H1 (cell line): ENCODE measurements at regions not wholly inside any gene's neighbourhood (a gene's known extent, or its start where the extent isn't known, plus 50 kb on each side); places are given as distances from the start of the nearest gene placed in this dataset.

ENCODE experiments used
- CTCF ChIA-PET: fragments of 300-600 bp; sonication (Branson Sonifier 250); formaldehyde crosslinking; loops from one replicate; lab custom pipeline; 2021; ENCODE audit not compliant: partially characterized antibody; lab: Charles Lee
- POLR2A ChIA-PET: fragments of 300-600 bp; sonication (Branson Sonifier 250); formaldehyde crosslinking; loops from one replicate; lab custom pipeline; 2021; ENCODE audit warnings: inconsistent platforms; ENCODE audit not compliant: partially characterized antibody; lab: Charles Lee
- DNase-seq, 2 experiments: peaks; one replicate each; pipeline versions ENCODE4 v3.0.0 to v3.0.0-alpha.2; 2010 to 2022; ENCODE audit warnings: low spot score in 2 of 2, low read depth in 1 of 2, mixed read lengths in 1 of 2
- FAIRE-seq: peaks from 2 replicates; lab custom pipeline; 2011; peaks lifted over from hg19 to GRCh38; lab: Jason Lieb, UNC
- H2AFZ ChIP-seq: 2 replicates; pipeline ENCODE4 v1.8.1; 2012; ENCODE audit warnings: low read length, inconsistent platforms
- H2AK5ac ChIP-seq: 2 replicates; pipeline ENCODE4 v1.6.1; 2013; ENCODE audit warnings: low read depth, low read length
- H2BK120ac ChIP-seq: replicated peaks from 2 replicates; pipeline ENCODE3; 2013; ENCODE audit warnings: low read depth, low read length, inconsistent platforms
- H2BK12ac ChIP-seq: 2 replicates; pipeline ENCODE4 v1.6.1; 2013; ENCODE audit warnings: low read depth, low read length
- H2BK15ac ChIP-seq: 2 replicates; pipeline ENCODE4 v1.6.1; 2013; ENCODE audit warnings: low read length
- H2BK20ac ChIP-seq: 2 replicates; pipeline ENCODE4 v1.6.1; 2013; ENCODE audit warnings: low read length
- H2BK5ac ChIP-seq: 2 replicates; pipeline ENCODE4 v1.6.1; 2013; ENCODE audit warnings: low read depth, low read length
- H3K14ac ChIP-seq: 2 replicates; pipeline ENCODE4 v1.6.1; 2013; ENCODE audit warnings: inconsistent platforms; ENCODE audit not compliant: insufficient read length
- H3K18ac ChIP-seq: 2 replicates; pipeline ENCODE4 v1.6.1; 2013; ENCODE audit warnings: low read length; ENCODE audit errors: extremely low read depth
- H3K23ac ChIP-seq: 2 replicates; pipeline ENCODE4 v1.6.1; 2013; ENCODE audit warnings: inconsistent platforms; ENCODE audit not compliant: insufficient read length
- H3K23me2 ChIP-seq: 2 replicates; pipeline ENCODE4 v1.6.1; 2013; ENCODE audit warnings: low read depth, low read length
- H3K27ac ChIP-seq: 2 replicates; pipeline ENCODE4 v1.6.1; 2011; ENCODE audit warnings: low read depth, low read length, inconsistent platforms
- H3K27me3 ChIP-seq, 4 experiments: replicated peaks in 1 of 4; 1 replicate in 1 of 4; 2 replicates in 3 of 4; pipeline versions ENCODE4 v1.6.1 to v1.8.1; 2011 to 2013; ENCODE audit warnings: low read length in 3 of 4, mild to moderate bottlenecking in 3 of 4, inconsistent platforms in 2 of 4, mixed read lengths in 2 of 4, moderate library complexity in 1 of 4; ENCODE audit not compliant: control insufficient read depth in 3 of 4, insufficient read depth in 3 of 4; ENCODE audit errors: extremely low read depth in 1 of 4
- H3K36me3 ChIP-seq, 4 experiments: 2 replicates each; pipeline versions ENCODE4 v1.6.1 to v1.8.1; 2011 to 2013; ENCODE audit warnings: mild to moderate bottlenecking in 4 of 4, low read length in 3 of 4, moderate library complexity in 2 of 4, control low read depth in 1 of 4, inconsistent platforms in 1 of 4; ENCODE audit not compliant: insufficient read depth in 4 of 4, control insufficient read depth in 2 of 4
- H3K4ac ChIP-seq: replicated peaks from 2 replicates; pipeline ENCODE3; 2013; ENCODE audit warnings: low read length, low read depth, mixed read lengths, inconsistent platforms; ENCODE audit not compliant: insufficient read length
- H3K4me1 ChIP-seq, 4 experiments: replicated peaks in 1 of 4; 1 replicate in 1 of 4; 2 replicates in 3 of 4; pipeline versions ENCODE4 v1.6.1 to v1.8.1; 2011 to 2013; ENCODE audit warnings: low read length in 3 of 4, inconsistent platforms in 2 of 4, mixed read lengths in 1 of 4; ENCODE audit not compliant: insufficient read depth in 4 of 4, control insufficient read depth in 3 of 4
- H3K4me2 ChIP-seq, 2 experiments: 2 replicates each; pipeline versions ENCODE4 v1.6.1 to v1.8.1; 2011 to 2013; ENCODE audit warnings: low read depth in 2 of 2, low read length in 2 of 2, control low read depth in 1 of 2, inconsistent platforms in 1 of 2, mild to moderate bottlenecking in 1 of 2; ENCODE audit not compliant: insufficient read depth in 1 of 2
- H3K4me3 ChIP-seq, 4 experiments: fragments of 200-600, 300-600 bp in 1 of 4; sonication (generic), shearing (Covaris generic), sonication (Bioruptor Twin) in 1 of 4; 2 replicates each; pipeline versions ENCODE4 v1.5.1 to v1.8.1; 2011 to 2016; ENCODE audit warnings: low read length in 4 of 4, low read depth in 3 of 4, control low read depth in 2 of 4, inconsistent platforms in 2 of 4, mild to moderate bottlenecking in 2 of 4, mixed read lengths in 1 of 4, moderate library complexity in 1 of 4; ENCODE audit not compliant: insufficient read depth in 2 of 4; ENCODE audit errors: extremely low read depth in 1 of 4
- H3K56ac ChIP-seq: replicated peaks from 2 replicates; pipeline ENCODE3; 2013; ENCODE audit warnings: low read depth, mild to moderate bottlenecking, mixed read lengths, low read length, inconsistent platforms; ENCODE audit not compliant: insufficient read length
- H3K79me1 ChIP-seq: 2 replicates; pipeline ENCODE4 v1.6.1; 2013; ENCODE audit warnings: low read depth, low read length, control low read depth
- H3K79me2 ChIP-seq, 2 experiments: 2 replicates each; pipeline versions ENCODE4 v1.6.1 to v1.8.1; 2012 to 2013; ENCODE audit warnings: low read length in 2 of 2, mild to moderate bottlenecking in 2 of 2, inconsistent platforms in 1 of 2; ENCODE audit not compliant: insufficient read depth in 2 of 2, control insufficient read depth in 1 of 2
- H3K9ac ChIP-seq, 4 experiments: replicated peaks in 1 of 4; 1 replicate in 1 of 4; 2 replicates in 3 of 4; pipeline versions ENCODE4 v1.6.1 to v1.8.1; 2011 to 2013; ENCODE audit warnings: low read depth in 3 of 4, low read length in 3 of 4, control low read depth in 2 of 4, mild to moderate bottlenecking in 2 of 4, moderate library complexity in 2 of 4, inconsistent platforms in 1 of 4; ENCODE audit errors: extremely low read depth in 1 of 4
- H3K9me3 ChIP-seq, 2 experiments: 2 replicates each; pipeline versions ENCODE4 v1.6.1 to v1.8.1; 2012 to 2013; ENCODE audit warnings: mild to moderate bottlenecking in 2 of 2, moderate library complexity in 2 of 2, control low read depth in 1 of 2, inconsistent platforms in 1 of 2, low read depth in 1 of 2, low read length in 1 of 2, mixed read lengths in 1 of 2; ENCODE audit not compliant: insufficient read depth in 2 of 2
- H4K20me1 ChIP-seq, 2 experiments: replicated peaks in 1 of 2; 2 replicates each; pipeline versions ENCODE3 to v1.8.1; 2011 to 2013; ENCODE audit warnings: inconsistent platforms in 2 of 2, low read length in 2 of 2, mild to moderate bottlenecking in 1 of 2; ENCODE audit not compliant: insufficient read depth in 2 of 2, control insufficient read depth in 1 of 2
- H4K5ac ChIP-seq: 2 replicates; pipeline ENCODE4 v1.6.1; 2013; ENCODE audit warnings: low read length, low read depth, mixed read lengths, inconsistent platforms; ENCODE audit not compliant: insufficient read length
- H4K8ac ChIP-seq: 2 replicates; pipeline ENCODE4 v1.8.0; 2013; ENCODE audit warnings: mild to moderate bottlenecking, moderate library complexity, low read length, inconsistent platforms; ENCODE audit not compliant: insufficient read depth; ENCODE audit errors: extremely low read depth
- H4K91ac ChIP-seq: replicated peaks from 2 replicates; pipeline ENCODE3; 2013; ENCODE audit warnings: low read length, mixed read lengths, inconsistent platforms; ENCODE audit not compliant: insufficient read length
- GTF2F1 ChIP-seq: IDR thresholded peaks from 2 replicates; pipeline ENCODE4 v1.6.1; 2012; ENCODE audit warnings: low read depth, low read length, improper control_type of control experiment, borderline replicate concordance
- SAP30 ChIP-seq: fragments of 300-600 bp; sonication (generic); IDR thresholded peaks from 2 replicates; pipeline ENCODE4 v1.7.1; 2012; ENCODE audit warnings: low read length, moderate library complexity, mild to moderate bottlenecking, inconsistent platforms; ENCODE audit not compliant: insufficient read depth, insufficient replicate concordance
- YY1 ChIP-seq: IDR thresholded peaks from 2 replicates; pipeline ENCODE4 v1.6.1; 2011; ENCODE audit warnings: low read depth, mild to moderate bottlenecking, low read length
- WGBS, 2 experiments: shearing (Covaris generic) in 1 of 2; methylation state at CpG; one replicate each; pipeline versions ENCODE4 v1.1.6 to v1.1.7; 2013 to 2015; ENCODE audit warnings: low lambda C conversion rate in 2 of 2, mixed read lengths in 2 of 2, inconsistent platforms in 1 of 2, low coverage in 1 of 2, missing lambda C conversion rate in 1 of 2; ENCODE audit not compliant: insufficient replicate concordance in 2 of 2, insufficient coverage in 1 of 2, insufficient read length in 1 of 2; ENCODE audit errors: extremely low coverage in 1 of 2, missing lambda C conversion rate in 1 of 2; 5-methylcytosine and 5-hydroxymethylcytosine counted together

- no peaks in the 10 kb centered on the region for H3K4me1 ChIP-seq
- H3K4ac ChIP-seq, result no peak overlapping the region
- H3K27me3 ChIP-seq, result no peaks in the 10 kb centered on the region
- ChIA-PET POLR2A (interaction anchor here (0.7 kb wide), 1 partner anchor 1562 kb away, joined by 4 read pairs; no protein-coding TSS in a partner anchor), CTCF (interaction anchor here (0.6 to 1.6 kb wide), 3 partner anchors 10 to 89 kb away, joined by 3 to 5 read pairs (median 5); no protein-coding TSS in a partner anchor)
- H4K5ac ChIP-seq, result no peak overlapping the region
- no peak overlapping the region for H2BK15ac ChIP-seq
- H2BK12ac ChIP-seq, result no peak overlapping the region
- no peak overlapping the region for H4K8ac ChIP-seq
- no peak overlapping the region for H4K91ac ChIP-seq
- H2BK5ac ChIP-seq, result no peak overlapping the region
- WGBS, 2 experiments, result 42% methylated on average over 1 of the region's 1 CpG; no CpG with 5 or more reads in 1 of the 2 experiments
- no peak overlapping the region for H3K23ac ChIP-seq
- H3K9ac ChIP-seq, result no peak overlapping the region
- H3K27ac ChIP-seq, result no peak overlapping the region
- no peak for FAIRE-seq
- H2AFZ ChIP-seq, result no peak overlapping the region
- H3K9me3 ChIP-seq, result no peaks in the 10 kb centered on the region
- H3K4me3 ChIP-seq, result no peak overlapping the region
- H2BK120ac ChIP-seq, result no peak overlapping the region
- no peak overlapping the region for H3K14ac ChIP-seq
- TF ChIP-seq SAP30, result no peak
- TF ChIP-seq YY1, result no peak
- TF ChIP-seq GTF2F1, result no peak
- H3K79me1 ChIP-seq, result no peaks in the 10 kb centered on the region
- no peak overlapping the region for H3K18ac ChIP-seq
- no peak overlapping the region for H2BK20ac ChIP-seq
- H3K56ac ChIP-seq, result no peak overlapping the region
- H3K36me3 ChIP-seq, result no peaks in the 10 kb centered on the region
- no peaks in the 10 kb centered on the region for H3K79me2 ChIP-seq
- no peaks in the 10 kb centered on the region for H4K20me1 ChIP-seq
- DNase-seq, result no peak
- H2AK5ac ChIP-seq, result no peak overlapping the region
- no peaks in the 10 kb centered on the region for H3K23me2 ChIP-seq
- no peak overlapping the region for H3K4me2 ChIP-seq
Observed at GRCh38 chr13:62131604-62132003, 716.0 kb upstream of the PCDH20 start.
